GM23338 (cell line): ENCODE measurements at regions not wholly inside any gene's neighbourhood (a gene's known extent, or its start where the extent isn't known, plus 50 kb on each side); places are given as distances from the start of the nearest gene placed in this dataset.

Experiments
- ATAC-seq: fragments of 200-7000 bp; cut with Tn5 transposase; 3 replicates; pipeline ENCODE4 v1.9.1; 2020
- DNase-seq: peaks from one replicate; pipeline ENCODE4 v3.0.0-alpha.2; 2015; ENCODE audit warnings: low spot score
- H2AFZ ChIP-seq: fragments of 200-600 bp; sonication (generic); 2 replicates; pipeline ENCODE4 v1.8.0; 2016; ENCODE audit warnings: antibody characterized with exemption, mild to moderate bottlenecking, moderate library complexity
- H3F3A ChIP-seq: fragments of 200-600 bp; sonication (generic); replicated peaks from 2 replicates; pipeline ENCODE4 v1.8.0; 2017; ENCODE audit warnings: antibody characterized with exemption, mixed run types, low read depth
- H3K27ac ChIP-seq: fragments of 200-600 bp; sonication (generic); 2 replicates; pipeline ENCODE4 v1.6.1; 2016; ENCODE audit warnings: low read depth
- H3K27me3 ChIP-seq: fragments of 200-600 bp; sonication (generic); 2 replicates; pipeline ENCODE4 v1.8.0; 2016; ENCODE audit warnings: mild to moderate bottlenecking, mixed run types, moderate library complexity; ENCODE audit not compliant: insufficient read depth
- H3K36me3 ChIP-seq: fragments of 200-600 bp; sonication (generic); 2 replicates; pipeline ENCODE4 v1.8.0; 2016; ENCODE audit warnings: mild to moderate bottlenecking; ENCODE audit not compliant: insufficient read depth
- H3K4me1 ChIP-seq: fragments of 200-600 bp; sonication (generic); 2 replicates; pipeline ENCODE4 v1.8.0; 2016; ENCODE audit warnings: mild to moderate bottlenecking, moderate library complexity; ENCODE audit not compliant: insufficient read depth
- H3K4me2 ChIP-seq: fragments of 200-600 bp; sonication (generic); 2 replicates; pipeline ENCODE4 v1.7.1; 2017; ENCODE audit warnings: mixed run types
- H3K4me3 ChIP-seq: fragments of 200-600 bp; sonication (generic); 2 replicates; pipeline ENCODE4 v1.6.1; 2016; ENCODE audit warnings: mixed run types
- H3K79me2 ChIP-seq: fragments of 200-600 bp; sonication (generic); replicated peaks from 2 replicates; pipeline ENCODE4 v1.8.0; 2017; ENCODE audit warnings: mild to moderate bottlenecking; ENCODE audit not compliant: insufficient read depth
- H3K9me2 ChIP-seq: fragments of 200-600 bp; sonication (generic); 2 replicates; pipeline ENCODE4 v1.8.0; 2017; ENCODE audit not compliant: insufficient read depth
- H4K20me1 ChIP-seq: fragments of 200-600 bp; sonication (generic); replicated peaks from 2 replicates; pipeline ENCODE4 v1.8.0; 2017; ENCODE audit warnings: mild to moderate bottlenecking; ENCODE audit not compliant: insufficient read depth
- H3K27ac Mint-ChIP-seq: 2 replicates; pipeline ENCODE4 v1.8.0; 2020; ENCODE audit warnings: inconsistent platforms, mild to moderate bottlenecking, moderate library complexity, mixed read lengths
- H3K27me3 Mint-ChIP-seq: 3 replicates; pipeline ENCODE4 v1.8.0; 2022; ENCODE audit warnings: low read depth, mild to moderate bottlenecking, moderate library complexity, mixed read lengths, inconsistent platforms; ENCODE audit not compliant: insufficient read depth, poor library complexity
- H3K36me3 Mint-ChIP-seq: 3 replicates; pipeline ENCODE4 v1.8.0; 2021; ENCODE audit warnings: low read depth, mild to moderate bottlenecking, inconsistent platforms, moderate library complexity, mixed read lengths
- H3K4me1 Mint-ChIP-seq: 3 replicates; pipeline ENCODE4 v1.8.0; 2020; ENCODE audit warnings: mild to moderate bottlenecking, inconsistent platforms, mixed read lengths
- H3K4me3 Mint-ChIP-seq: 3 replicates; pipeline ENCODE4 v1.8.0; 2021; ENCODE audit warnings: moderate library complexity, mild to moderate bottlenecking, inconsistent platforms, mixed read lengths
- H3K9me3 Mint-ChIP-seq: 3 replicates; pipeline ENCODE4 v1.8.0; 2020; ENCODE audit warnings: moderate library complexity, mild to moderate bottlenecking, inconsistent platforms, mixed read lengths
- CREB1 ChIP-seq: fragments of 250-450 bp; sonication (Bioruptor Pico); IDR thresholded peaks from 2 replicates; pipeline ENCODE4 v1.5.0; 2020; ENCODE audit warnings: low read depth, mild to moderate bottlenecking, moderate library complexity
- EZH2 ChIP-seq: fragments of 200-600 bp; sonication (generic); IDR thresholded peaks from one replicate; pipeline ENCODE4 v1.8.0; 2017; ENCODE audit warnings: antibody characterized with exemption, mild to moderate bottlenecking, low read depth; ENCODE audit not compliant: unreplicated experiment
- EZH2phosphoT487 ChIP-seq: fragments of 200-600 bp; sonication (generic); IDR thresholded peaks from one replicate; pipeline ENCODE4 v1.8.1; 2018; ENCODE audit warnings: antibody characterized with exemption; ENCODE audit not compliant: unreplicated experiment
- JUNB ChIP-seq: IDR thresholded peaks from one replicate; pipeline ENCODE4 v1.6.1; 2016; ENCODE audit warnings: antibody characterized with exemption; ENCODE audit not compliant: unreplicated experiment
- NANOG ChIP-seq: IDR thresholded peaks from 2 replicates; pipeline ENCODE4 v1.6.1; 2016; ENCODE audit warnings: antibody characterized with exemption, borderline replicate concordance
- POLR2AphosphoS5 ChIP-seq: IDR thresholded peaks from 2 replicates; pipeline ENCODE4 v1.6.1; 2016; ENCODE audit warnings: antibody characterized with exemption, low read depth
- STAT1 ChIP-seq: IDR thresholded peaks from one replicate; pipeline ENCODE4 v1.6.1; 2016; ENCODE audit warnings: antibody characterized with exemption; ENCODE audit not compliant: unreplicated experiment
- ZNF114 ChIP-seq: fragments of 250-450 bp; sonication (Bioruptor Pico); IDR thresholded peaks from 2 replicates; pipeline ENCODE4 v1.5.0; 2020; ENCODE audit warnings: mild to moderate bottlenecking, moderate library complexity
- ZNF331 ChIP-seq: fragments of 250-450 bp; sonication (Bioruptor Pico); IDR thresholded peaks from 2 replicates; pipeline ENCODE4 v1.5.0; 2020; ENCODE audit warnings: low read depth, mild to moderate bottlenecking, moderate library complexity
- TF ChIP-seq, protein P1 (sequence below): fragments of 250-450 bp; sonication (Bioruptor Pico); IDR thresholded peaks from 2 replicates; pipeline ENCODE4 v1.5.0; 2020; ENCODE audit warnings: mild to moderate bottlenecking, moderate library complexity
- TF ChIP-seq, protein P2 (sequence below): IDR thresholded peaks from 2 replicates; pipeline ENCODE4 v1.6.1; 2016; ENCODE audit warnings: antibody characterized with exemption
- TF ChIP-seq, protein P3 (sequence below), 2 experiments: fragments of 200-600 bp in 1 of 2; sonication (generic) in 1 of 2; conservative IDR thresholded peaks; 2 replicates each; pipeline versions ENCODE4 v1.5.1 to v1.6.1; 2016 to 2017; ENCODE audit warnings: antibody characterized with exemption in 2 of 2, low read depth in 2 of 2, mild to moderate bottlenecking in 2 of 2, moderate library complexity in 1 of 2
- TF ChIP-seq, protein P4 (sequence below): IDR thresholded peaks from one replicate; pipeline ENCODE4 v1.6.1; 2018; ENCODE audit warnings: antibody characterized with exemption; ENCODE audit not compliant: unreplicated experiment

DNA sequence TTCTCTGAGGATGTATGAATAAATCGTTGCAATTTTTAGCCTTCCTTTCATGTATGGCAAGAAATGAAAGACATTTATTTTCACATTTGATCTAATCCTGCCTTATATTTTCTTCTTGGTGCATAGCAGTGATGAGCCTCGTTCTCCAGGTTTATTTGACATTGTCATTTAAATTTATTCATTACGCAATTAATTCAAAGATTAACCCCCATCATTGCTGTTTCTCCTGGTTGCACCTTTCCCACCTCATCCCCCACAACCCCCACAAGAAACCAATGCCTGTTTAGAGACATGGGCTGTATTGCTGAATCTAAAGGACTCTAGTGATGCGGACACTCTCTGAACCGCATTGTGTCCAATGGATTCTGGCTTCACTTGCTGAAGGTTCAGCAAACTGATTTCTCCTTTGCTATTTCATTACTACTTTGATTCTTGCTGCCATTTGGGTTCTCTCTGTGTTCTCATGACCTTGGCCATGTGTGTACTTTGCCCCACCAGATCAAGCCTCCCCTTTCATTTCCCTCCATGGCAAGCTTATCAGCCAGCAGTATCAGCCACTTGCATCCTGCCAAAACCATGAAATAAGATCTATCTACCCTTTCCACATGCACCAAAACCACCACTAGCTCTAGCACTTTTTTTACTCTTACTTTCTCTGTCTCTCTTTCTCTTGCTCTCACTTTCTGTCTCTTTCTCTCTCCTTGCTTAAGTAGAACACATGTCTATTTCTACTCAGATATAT lies 382.7 kb downstream of the GBE1 start:
- Mint-ChIP-seq H3K4me1 (peaks cover 15% of the 10 kb centered on the region; the same call in 2 of the 3 replicates), H3K36me3 (no peaks in the 10 kb centered on the region), H3K27me3 (no peaks in the 10 kb centered on the region), H3K4me3 (no peak overlapping the region), H3K9me3 (no peaks in the 10 kb centered on the region), H3K27ac (no peak overlapping the region)
- ATAC-seq (no peak), DNase-seq (no peak)
- Histone ChIP-seq H3K27me3 (no peaks in the 10 kb centered on the region), H3K4me2 (no peak overlapping the region), H3K4me1 (peaks cover 9% of the 10 kb centered on the region), H3K27ac (no peak overlapping the region), H3F3A (no peaks in the 10 kb centered on the region), H4K20me1 (no peaks in the 10 kb centered on the region), H3K36me3 (no peaks in the 10 kb centered on the region), H2AFZ (no peak overlapping the region), H3K79me2 (no peaks in the 10 kb centered on the region), H3K9me2 (no peaks in the 10 kb centered on the region), H3K4me3 (no peak overlapping the region)
- no peak for TF ChIP-seq EZH2
- TF ChIP-seq, protein P1, sequence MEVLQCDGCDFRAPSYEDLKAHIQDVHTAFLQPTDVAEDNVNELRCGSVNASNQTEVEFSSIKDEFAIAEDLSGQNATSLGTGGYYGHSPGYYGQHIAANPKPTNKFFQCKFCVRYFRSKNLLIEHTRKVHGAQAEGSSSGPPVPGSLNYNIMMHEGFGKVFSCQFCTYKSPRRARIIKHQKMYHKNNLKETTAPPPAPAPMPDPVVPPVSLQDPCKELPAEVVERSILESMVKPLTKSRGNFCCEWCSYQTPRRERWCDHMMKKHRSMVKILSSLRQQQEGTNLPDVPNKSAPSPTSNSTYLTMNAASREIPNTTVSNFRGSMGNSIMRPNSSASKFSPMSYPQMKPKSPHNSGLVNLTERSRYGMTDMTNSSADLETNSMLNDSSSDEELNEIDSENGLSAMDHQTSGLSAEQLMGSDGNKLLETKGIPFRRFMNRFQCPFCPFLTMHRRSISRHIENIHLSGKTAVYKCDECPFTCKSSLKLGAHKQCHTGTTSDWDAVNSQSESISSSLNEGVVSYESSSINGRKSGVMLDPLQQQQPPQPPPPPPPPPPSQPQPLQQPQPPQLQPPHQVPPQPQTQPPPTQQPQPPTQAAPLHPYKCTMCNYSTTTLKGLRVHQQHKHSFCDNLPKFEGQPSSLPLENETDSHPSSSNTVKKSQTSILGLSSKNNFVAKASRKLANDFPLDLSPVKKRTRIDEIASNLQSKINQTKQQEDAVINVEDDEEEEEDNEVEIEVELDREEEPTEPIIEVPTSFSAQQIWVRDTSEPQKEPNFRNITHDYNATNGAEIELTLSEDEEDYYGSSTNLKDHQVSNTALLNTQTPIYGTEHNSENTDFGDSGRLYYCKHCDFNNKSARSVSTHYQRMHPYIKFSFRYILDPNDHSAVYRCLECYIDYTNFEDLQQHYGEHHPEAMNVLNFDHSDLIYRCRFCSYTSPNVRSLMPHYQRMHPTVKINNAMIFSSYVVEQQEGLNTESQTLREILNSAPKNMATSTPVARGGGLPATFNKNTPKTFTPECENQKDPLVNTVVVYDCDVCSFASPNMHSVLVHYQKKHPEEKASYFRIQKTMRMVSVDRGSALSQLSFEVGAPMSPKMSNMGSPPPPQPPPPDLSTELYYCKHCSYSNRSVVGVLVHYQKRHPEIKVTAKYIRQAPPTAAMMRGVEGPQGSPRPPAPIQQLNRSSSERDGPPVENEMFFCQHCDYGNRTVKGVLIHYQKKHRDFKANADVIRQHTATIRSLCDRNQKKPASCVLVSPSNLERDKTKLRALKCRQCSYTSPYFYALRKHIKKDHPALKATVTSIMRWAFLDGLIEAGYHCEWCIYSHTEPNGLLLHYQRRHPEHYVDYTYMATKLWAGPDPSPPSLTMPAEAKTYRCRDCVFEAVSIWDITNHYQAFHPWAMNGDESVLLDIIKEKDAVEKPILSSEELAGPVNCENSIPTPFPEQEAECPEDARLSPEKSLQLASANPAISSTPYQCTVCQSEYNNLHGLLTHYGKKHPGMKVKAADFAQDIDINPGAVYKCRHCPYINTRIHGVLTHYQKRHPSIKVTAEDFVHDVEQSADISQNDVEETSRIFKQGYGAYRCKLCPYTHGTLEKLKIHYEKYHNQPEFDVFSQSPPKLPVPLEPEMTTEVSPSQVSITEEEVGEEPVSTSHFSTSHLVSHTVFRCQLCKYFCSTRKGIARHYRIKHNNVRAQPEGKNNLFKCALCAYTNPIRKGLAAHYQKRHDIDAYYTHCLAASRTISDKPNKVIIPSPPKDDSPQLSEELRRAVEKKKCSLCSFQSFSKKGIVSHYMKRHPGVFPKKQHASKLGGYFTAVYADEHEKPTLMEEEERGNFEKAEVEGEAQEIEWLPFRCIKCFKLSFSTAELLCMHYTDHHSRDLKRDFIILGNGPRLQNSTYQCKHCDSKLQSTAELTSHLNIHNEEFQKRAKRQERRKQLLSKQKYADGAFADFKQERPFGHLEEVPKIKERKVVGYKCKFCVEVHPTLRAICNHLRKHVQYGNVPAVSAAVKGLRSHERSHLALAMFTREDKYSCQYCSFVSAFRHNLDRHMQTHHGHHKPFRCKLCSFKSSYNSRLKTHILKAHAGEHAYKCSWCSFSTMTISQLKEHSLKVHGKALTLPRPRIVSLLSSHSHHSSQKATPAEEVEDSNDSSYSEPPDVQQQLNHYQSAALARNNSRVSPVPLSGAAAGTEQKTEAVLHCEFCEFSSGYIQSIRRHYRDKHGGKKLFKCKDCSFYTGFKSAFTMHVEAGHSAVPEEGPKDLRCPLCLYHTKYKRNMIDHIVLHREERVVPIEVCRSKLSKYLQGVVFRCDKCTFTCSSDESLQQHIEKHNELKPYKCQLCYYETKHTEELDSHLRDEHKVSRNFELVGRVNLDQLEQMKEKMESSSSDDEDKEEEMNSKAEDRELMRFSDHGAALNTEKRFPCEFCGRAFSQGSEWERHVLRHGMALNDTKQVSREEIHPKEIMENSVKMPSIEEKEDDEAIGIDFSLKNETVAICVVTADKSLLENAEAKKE (CRISPR knock-in tag) = no peak
- TF ChIP-seq EZH2phosphoT487 = no peak
- TF ChIP-seq, protein P2, sequence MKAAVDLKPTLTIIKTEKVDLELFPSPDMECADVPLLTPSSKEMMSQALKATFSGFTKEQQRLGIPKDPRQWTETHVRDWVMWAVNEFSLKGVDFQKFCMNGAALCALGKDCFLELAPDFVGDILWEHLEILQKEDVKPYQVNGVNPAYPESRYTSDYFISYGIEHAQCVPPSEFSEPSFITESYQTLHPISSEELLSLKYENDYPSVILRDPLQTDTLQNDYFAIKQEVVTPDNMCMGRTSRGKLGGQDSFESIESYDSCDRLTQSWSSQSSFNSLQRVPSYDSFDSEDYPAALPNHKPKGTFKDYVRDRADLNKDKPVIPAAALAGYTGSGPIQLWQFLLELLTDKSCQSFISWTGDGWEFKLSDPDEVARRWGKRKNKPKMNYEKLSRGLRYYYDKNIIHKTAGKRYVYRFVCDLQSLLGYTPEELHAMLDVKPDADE = no peak
- TF ChIP-seq ZNF114 (CRISPR knock-in tag) = no peak
- TF ChIP-seq ZNF331 (CRISPR knock-in tag) = no peak
- no peak for TF ChIP-seq STAT1
- TF ChIP-seq, protein P3, sequence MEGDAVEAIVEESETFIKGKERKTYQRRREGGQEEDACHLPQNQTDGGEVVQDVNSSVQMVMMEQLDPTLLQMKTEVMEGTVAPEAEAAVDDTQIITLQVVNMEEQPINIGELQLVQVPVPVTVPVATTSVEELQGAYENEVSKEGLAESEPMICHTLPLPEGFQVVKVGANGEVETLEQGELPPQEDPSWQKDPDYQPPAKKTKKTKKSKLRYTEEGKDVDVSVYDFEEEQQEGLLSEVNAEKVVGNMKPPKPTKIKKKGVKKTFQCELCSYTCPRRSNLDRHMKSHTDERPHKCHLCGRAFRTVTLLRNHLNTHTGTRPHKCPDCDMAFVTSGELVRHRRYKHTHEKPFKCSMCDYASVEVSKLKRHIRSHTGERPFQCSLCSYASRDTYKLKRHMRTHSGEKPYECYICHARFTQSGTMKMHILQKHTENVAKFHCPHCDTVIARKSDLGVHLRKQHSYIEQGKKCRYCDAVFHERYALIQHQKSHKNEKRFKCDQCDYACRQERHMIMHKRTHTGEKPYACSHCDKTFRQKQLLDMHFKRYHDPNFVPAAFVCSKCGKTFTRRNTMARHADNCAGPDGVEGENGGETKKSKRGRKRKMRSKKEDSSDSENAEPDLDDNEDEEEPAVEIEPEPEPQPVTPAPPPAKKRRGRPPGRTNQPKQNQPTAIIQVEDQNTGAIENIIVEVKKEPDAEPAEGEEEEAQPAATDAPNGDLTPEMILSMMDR (conservative IDR thresholded peaks at IDR 0.05; ENCODE audit: low read depth in 2 of 2) = no peak
- TF ChIP-seq, protein P4, sequence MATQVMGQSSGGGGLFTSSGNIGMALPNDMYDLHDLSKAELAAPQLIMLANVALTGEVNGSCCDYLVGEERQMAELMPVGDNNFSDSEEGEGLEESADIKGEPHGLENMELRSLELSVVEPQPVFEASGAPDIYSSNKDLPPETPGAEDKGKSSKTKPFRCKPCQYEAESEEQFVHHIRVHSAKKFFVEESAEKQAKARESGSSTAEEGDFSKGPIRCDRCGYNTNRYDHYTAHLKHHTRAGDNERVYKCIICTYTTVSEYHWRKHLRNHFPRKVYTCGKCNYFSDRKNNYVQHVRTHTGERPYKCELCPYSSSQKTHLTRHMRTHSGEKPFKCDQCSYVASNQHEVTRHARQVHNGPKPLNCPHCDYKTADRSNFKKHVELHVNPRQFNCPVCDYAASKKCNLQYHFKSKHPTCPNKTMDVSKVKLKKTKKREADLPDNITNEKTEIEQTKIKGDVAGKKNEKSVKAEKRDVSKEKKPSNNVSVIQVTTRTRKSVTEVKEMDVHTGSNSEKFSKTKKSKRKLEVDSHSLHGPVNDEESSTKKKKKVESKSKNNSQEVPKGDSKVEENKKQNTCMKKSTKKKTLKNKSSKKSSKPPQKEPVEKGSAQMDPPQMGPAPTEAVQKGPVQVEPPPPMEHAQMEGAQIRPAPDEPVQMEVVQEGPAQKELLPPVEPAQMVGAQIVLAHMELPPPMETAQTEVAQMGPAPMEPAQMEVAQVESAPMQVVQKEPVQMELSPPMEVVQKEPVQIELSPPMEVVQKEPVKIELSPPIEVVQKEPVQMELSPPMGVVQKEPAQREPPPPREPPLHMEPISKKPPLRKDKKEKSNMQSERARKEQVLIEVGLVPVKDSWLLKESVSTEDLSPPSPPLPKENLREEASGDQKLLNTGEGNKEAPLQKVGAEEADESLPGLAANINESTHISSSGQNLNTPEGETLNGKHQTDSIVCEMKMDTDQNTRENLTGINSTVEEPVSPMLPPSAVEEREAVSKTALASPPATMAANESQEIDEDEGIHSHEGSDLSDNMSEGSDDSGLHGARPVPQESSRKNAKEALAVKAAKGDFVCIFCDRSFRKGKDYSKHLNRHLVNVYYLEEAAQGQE = no peak
- no peak for TF ChIP-seq NANOG
- TF ChIP-seq POLR2AphosphoS5 = no peak
- TF ChIP-seq JUNB = no peak
- no peak for TF ChIP-seq CREB1 (CRISPR knock-in tag)
